ENCODE measurements at regions not wholly inside any gene's neighbourhood (a gene's known extent, or its start where the extent isn't known, plus 50 kb on each side); places are given as distances from the start of the nearest gene placed in this dataset.

GRCh38 chr3:190772831-190773230 lies 89.7 kb downstream of the GMNC start:
- 88 to 89% methylated on average over 1 to 2 of the region's 2 CpGs for WGBS, 2 experiments (ENCODE audit: insufficient coverage in 1 of 2, insufficient read length in 1 of 2)
- no peaks in the 10 kb centered on the region for H3K36me3 Mint-ChIP-seq (ENCODE audit: low read depth)
- H3K27me3 Mint-ChIP-seq (ENCODE audit: insufficient read depth), result no peaks in the 10 kb centered on the region
- Histone ChIP-seq H3K9me3 (ENCODE audit: control insufficient read depth, low read length) (no peaks in the 10 kb centered on the region), H3K4me3 (ENCODE audit: low read length) (no peak overlapping the region), H3K27ac (ENCODE audit: low read depth, low read length) (no peak overlapping the region), H3K27me3 (ENCODE audit: control insufficient read depth, insufficient read depth, low read length, poor library complexity, severe bottlenecking) (no peaks in the 10 kb centered on the region), H3K9ac (ENCODE audit: extremely low read depth, low read length, poor library complexity, severe bottlenecking) (no peak overlapping the region), H3K4me1 (ENCODE audit: control insufficient read depth, insufficient read depth, low read length) (no peaks in the 10 kb centered on the region), H3K36me3 (ENCODE audit: control insufficient read depth, insufficient read depth, low read length) (no peaks in the 10 kb centered on the region)
- no peaks in the 10 kb centered on the region for H3K4me1 Mint-ChIP-seq
- DNase-seq, result no peak
- no peak overlapping the region for H3K27ac Mint-ChIP-seq
- no peaks in the 10 kb centered on the region for H3K9me3 Mint-ChIP-seq
- no peak overlapping the region for H3K4me3 Mint-ChIP-seq
- TF ChIP-seq CTCF (conservative IDR thresholded peaks at IDR 0.05), result no peak

- WGBS, 2 experiments (ENCODE audit: insufficient coverage in 1 of 2, insufficient read length in 1 of 2), result 84 to 100% methylated on average over 2 to 3 of the region's 3 CpGs
- no peaks in the 10 kb centered on the region for H3K9me3 ChIP-seq (ENCODE audit: control insufficient read depth, low read length)
- no peak for TF ChIP-seq CTCF (conservative IDR thresholded peaks at IDR 0.05)
Measured at GRCh38 chr3:190768891-190769290, 93.6 kb downstream of the GMNC start.

GRCh38 chr3:190767851-190768250 lies 94.6 kb downstream of the GMNC start:
- Mint-ChIP-seq H3K27me3 (ENCODE audit: insufficient read depth) (no peaks in the 10 kb centered on the region), H3K27ac (no peak overlapping the region), H3K4me1 (peaks cover 10% of the 10 kb centered on the region), H3K9me3 (no peaks in the 10 kb centered on the region), H3K36me3 (ENCODE audit: low read depth) (no peaks in the 10 kb centered on the region), H3K4me3 (no peak overlapping the region)
- Histone ChIP-seq H3K27ac (ENCODE audit: low read depth, low read length) (no peak overlapping the region), H3K9ac (ENCODE audit: extremely low read depth, low read length, poor library complexity, severe bottlenecking) (no peak overlapping the region), H3K27me3 (ENCODE audit: control insufficient read depth, insufficient read depth, low read length, poor library complexity, severe bottlenecking) (no peaks in the 10 kb centered on the region), H3K4me1 (ENCODE audit: control insufficient read depth, insufficient read depth, low read length) (no peaks in the 10 kb centered on the region), H3K36me3 (ENCODE audit: control insufficient read depth, insufficient read depth, low read length) (no peaks in the 10 kb centered on the region), H3K9me3 (ENCODE audit: control insufficient read depth, low read length) (no peaks in the 10 kb centered on the region), H3K4me3 (ENCODE audit: low read length) (no peak overlapping the region)
- 92 to 100% methylated on average over 1 to 2 of the region's 2 CpGs for WGBS, 2 experiments (ENCODE audit: insufficient coverage in 1 of 2, insufficient read length in 1 of 2)
- TF ChIP-seq CTCF (conservative IDR thresholded peaks at IDR 0.05), result no peak
- no peak for DNase-seq

More at GRCh38 chr3:190768891-190769290, 93.6 kb downstream of the GMNC start:
- H3K9ac ChIP-seq (ENCODE audit: extremely low read depth, low read length, poor library complexity, severe bottlenecking), result no peak overlapping the region
- no peak overlapping the region for H3K27ac ChIP-seq (ENCODE audit: low read depth, low read length)
- no peak overlapping the region for H3K4me3 ChIP-seq (ENCODE audit: low read length)
- H3K36me3 ChIP-seq (ENCODE audit: control insufficient read depth, insufficient read depth, low read length), result no peaks in the 10 kb centered on the region
- H3K27ac Mint-ChIP-seq, result no peak overlapping the region
- H3K4me3 Mint-ChIP-seq, result no peak overlapping the region
- H3K4me1 ChIP-seq (ENCODE audit: control insufficient read depth, insufficient read depth, low read length), result no peaks in the 10 kb centered on the region
- H3K36me3 Mint-ChIP-seq (ENCODE audit: low read depth), result no peaks in the 10 kb centered on the region
- peaks cover 10% of the 10 kb centered on the region for H3K4me1 Mint-ChIP-seq
- no peaks in the 10 kb centered on the region for H3K27me3 Mint-ChIP-seq (ENCODE audit: insufficient read depth)
- no peaks in the 10 kb centered on the region for H3K27me3 ChIP-seq (ENCODE audit: control insufficient read depth, insufficient read depth, low read length, poor library complexity, severe bottlenecking)
- H3K9me3 Mint-ChIP-seq, result no peaks in the 10 kb centered on the region
- DNase-seq, result no peak
